ENCODE measurements at regions not wholly inside any gene's neighbourhood (a gene's known extent, or its start where the extent isn't known, plus 50 kb on each side); places are given as distances from the start of the nearest gene placed in this dataset.

DNA sequence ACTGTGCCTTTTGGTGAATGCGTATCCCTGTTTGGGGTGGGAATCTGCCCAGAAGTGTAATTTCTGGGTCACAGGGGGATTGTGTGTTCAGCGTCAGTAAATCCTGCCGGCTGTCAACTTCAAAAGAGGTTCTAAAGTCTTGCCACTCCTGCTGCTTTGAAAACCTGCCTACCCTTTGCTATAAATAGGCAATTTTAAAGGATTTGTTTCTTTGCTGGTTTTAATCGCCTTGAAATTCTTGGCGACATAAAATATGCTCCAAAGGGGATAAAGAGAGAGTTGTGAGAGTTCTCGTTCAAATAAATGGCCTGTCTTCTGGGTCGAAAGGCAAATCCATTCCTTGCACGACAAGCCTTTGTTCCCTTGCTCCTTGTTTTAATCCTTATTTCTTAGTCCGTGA, 143.4 kb downstream of the IRF8 start:
- no peak for DNase-seq

DNA sequence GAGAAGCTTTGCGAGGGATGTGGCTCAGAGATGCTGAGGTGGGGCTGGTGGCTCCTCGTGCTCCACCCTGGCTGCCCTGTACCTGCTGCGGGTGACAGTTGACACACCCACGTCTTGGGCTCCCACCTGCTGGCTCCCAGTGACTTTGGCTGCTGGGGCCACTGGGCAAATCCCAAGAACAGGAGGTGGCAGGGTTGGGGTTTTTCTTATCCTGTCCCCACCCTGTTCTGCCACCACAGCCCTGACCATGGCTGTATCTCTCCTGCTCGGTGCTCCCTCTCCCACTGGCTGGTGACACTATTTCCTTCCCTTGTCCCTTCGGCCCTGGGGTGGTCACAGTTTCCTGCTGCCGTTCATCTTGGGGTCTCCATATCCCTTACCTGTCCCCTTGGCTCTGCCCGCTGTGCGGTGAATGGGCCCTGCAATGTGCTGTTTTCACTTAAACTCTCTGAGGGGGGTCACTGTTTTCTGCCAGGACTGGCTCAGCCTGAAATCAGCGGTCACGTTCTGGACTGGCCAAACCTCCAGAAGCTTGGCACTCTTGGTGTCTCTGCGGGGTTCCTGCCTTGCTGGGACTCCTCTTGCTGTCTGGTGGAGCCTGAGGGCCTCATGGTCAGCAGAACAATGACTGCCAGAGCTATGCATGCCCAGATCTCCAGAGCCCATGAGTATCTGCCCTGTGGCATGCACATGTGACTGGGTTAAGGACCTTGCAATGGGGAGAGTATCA, 144.2 kb downstream of the IRF8 start:
- DNase-seq: no peak

DNA sequence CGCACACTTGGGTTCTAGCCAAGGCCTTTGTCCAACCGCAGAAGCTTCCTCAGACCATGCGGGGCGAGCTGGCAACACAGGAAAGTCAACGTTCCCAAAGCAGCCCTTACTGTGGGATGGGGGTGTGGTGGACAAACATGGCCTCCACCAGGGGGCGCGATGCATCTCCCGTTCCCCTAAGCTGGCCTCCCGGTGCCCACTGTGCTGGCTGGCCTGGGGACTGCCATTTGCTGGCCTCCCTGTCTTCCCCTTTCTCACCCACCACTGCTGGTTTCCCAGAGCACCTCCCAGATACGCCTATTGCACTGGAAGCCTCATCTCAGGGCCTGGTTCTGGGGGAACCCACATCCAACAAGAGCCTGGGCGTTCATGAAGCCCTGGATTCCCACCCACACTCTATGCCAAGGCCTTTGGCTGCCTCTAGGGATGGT, 145.3 kb downstream of the IRF8 start:
- DNase-seq: no peak

DNA sequence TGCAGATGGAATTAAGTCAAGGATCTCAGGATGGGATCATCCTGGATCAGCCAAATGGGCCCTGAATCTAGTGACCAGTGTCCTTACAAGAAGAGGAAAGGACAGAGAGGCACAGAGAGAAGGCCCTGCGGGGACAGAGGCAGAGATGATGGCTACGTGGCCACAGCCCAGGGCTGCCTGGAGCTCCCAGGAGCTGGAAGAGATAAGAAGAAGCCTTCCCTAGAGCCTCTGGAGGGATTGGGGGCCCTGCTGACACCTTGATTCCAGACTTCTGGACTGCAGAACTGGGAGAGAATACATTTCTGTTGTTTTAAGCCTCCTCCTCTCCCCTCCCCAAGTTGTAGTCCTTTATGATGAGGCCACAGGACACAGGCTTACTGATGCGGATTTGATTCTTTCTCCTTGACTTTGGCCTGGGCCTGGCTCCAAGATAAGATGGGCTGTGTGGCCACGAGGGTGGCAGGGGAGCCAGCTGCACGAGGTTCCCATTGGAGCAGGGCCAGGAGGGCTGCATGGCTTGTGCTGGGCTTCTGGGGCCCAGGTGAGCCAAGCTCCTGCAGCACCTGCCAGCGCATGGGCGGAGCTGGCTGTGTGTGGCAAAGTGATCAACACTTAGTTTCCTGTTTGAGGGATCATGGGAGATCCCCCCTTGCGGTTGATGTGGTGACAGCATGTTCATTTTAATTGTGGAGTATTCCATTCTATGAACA, 146.1 kb downstream of the IRF8 start:
- no peak for DNase-seq

DNA sequence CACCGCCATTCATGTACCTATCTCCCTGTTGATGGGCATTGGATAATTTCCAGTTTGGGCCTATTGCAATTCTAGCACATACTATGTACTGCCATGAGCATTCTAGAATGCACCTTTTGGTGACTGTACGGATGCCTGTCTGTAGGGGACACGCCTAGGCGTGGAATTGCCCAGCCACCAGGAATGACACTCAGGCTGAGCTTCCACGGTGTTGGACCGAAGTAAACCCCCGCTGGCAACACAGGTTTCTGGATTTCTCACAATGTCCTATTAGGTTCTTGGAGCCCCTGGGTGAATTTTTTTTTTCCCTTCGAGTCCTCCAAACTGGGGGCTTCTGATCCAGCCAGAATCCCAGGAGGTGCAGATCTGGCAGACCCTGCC, 146.6 kb downstream of the IRF8 start:
- DNase-seq: no peak

DNA sequence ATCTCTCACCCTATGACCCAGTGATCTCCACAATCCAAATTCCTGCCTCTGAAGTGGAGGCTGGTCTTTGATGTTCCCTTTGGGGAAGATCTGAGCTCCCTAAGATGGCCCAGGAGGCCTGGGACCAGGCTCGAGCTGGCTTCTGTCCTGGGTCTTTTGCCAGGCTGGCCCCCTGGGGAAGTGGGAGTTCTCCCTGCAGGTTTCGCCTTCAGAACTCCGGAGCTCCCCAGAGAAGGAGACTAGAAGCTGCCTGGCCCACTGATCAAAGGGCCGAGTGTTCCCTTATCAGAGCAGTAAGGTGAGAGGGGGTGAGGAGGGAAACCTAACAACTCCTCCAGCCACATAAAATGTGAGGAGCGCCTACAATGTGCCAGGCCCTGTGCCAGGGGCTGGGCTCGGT, 147.1 kb downstream of the IRF8 start:
- no peak for DNase-seq

DNA sequence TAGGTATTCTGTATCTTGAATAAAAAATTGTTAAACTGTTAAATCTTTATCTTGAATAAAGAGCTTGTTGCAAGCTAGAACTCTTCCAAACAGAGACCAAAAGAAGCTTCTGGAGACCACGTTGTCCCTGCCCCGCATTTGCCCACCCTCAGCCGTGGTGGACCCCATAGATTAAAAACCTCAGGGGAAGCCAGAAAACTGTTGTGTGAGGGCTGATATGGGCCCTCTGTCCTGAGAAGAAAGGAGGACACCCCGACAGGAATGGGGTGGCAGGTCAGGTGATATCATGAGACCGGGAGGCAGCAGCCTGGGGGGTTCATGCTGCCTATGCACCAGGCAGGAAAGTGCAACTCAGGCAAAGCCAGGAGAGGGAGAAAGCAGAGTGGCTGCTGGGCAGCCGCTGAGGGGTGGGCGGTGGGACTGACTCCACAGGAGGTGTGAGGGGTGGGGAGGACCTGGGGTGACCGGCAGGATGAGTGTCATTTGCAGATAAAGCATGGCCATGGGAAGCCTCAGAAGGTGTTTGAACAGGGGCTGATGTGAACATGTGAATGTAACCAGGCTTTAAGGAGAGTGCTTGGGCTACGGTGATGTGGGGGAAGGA, 147.8 kb downstream of the IRF8 start:
- no peak for DNase-seq

DNA sequence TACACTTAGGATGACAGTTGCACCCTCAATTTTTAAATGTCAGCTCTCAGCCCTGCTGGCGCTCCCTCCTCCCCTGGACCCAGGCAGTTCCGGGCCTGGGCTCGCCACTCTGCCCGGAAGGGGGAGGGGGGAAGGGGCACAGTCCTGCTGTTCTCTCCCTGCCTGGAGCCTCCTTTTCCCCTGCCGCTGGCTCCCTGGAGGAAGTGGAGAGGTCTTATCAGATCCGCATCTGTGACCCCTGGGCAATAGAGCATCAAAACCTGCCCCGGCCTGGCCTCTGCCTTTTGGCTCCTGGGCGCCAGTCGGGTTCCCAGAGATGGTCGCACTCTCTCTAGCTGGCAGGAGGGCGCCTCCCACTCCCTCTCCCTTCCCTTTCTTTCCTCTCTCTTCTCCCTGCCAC, 149.3 kb downstream of the IRF8 start:
- no peak for DNase-seq

DNA sequence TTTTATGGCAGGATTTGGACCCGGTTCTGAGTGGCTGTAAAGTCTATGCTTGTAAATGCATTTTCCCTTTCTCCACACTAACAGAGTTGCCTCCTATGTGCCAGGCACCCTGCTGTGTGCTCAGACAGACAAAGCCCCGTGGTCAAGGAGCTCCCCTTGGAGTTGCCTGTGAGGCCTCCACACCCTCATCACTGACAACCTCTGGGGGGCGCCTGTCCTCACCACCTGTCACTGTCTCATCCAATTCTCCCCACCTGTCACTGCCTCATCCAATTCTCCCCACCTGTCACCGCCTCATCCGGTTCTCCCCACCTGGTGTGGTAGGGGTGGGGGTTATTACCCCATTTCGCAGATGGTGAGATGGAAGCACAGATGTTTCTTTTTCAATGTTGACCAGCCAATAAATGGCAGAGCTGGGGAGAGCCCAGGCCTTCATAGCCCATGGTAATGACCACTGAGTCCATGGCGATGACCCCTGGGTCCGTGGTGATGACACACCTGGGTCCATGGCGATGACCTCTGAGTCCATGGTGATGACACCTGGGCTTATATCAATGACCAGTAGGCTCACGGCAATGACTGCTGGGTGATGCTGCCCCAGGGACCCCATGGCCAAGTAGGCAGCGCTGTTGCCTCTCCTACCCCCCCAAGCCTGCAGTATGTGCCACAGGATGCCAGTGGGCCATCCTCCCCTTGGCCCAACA, 150.1 kb downstream of the IRF8 start:
- no peak for DNase-seq

DNA sequence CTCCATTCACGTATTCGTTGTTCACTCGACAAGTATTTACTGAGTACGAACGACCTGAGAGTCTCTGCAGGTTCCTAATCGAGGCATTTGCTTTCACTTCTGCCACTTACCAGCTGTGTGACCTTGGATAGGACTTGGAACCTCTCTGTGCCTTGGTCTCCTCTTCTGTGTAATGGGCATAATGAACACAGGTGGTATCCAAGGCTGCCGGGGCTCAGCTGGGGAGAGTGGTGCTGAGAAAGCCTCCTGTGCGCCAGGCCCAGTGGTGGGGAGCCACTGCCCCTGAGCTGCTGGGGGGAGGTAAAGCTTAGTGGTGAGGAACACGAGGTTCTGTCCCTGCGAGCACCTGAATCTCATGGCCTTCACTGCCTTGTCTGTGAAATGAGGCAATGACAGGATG, 150.7 kb downstream of the IRF8 start:
- no peak for DNase-seq

DNA sequence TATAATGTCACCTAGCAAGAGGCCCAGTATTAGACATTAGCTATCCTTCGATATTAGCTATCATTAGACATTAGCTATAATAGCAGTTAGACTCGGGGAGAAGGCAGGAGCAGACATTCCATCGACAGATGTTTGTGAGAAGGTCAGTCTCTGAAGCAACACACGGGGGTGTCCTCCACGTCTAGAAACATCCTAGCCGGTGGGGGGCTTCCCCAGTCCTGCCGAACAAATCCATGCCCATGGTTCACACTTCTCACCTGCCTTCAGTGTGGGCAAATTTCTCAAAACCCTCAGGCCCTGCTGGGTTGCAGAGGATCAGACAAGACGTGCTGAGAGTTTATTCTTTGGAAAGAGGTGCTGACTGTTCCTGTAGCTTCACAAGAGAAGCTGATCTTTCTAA, 151.1 kb downstream of the IRF8 start:
- no peak for DNase-seq

DNA sequence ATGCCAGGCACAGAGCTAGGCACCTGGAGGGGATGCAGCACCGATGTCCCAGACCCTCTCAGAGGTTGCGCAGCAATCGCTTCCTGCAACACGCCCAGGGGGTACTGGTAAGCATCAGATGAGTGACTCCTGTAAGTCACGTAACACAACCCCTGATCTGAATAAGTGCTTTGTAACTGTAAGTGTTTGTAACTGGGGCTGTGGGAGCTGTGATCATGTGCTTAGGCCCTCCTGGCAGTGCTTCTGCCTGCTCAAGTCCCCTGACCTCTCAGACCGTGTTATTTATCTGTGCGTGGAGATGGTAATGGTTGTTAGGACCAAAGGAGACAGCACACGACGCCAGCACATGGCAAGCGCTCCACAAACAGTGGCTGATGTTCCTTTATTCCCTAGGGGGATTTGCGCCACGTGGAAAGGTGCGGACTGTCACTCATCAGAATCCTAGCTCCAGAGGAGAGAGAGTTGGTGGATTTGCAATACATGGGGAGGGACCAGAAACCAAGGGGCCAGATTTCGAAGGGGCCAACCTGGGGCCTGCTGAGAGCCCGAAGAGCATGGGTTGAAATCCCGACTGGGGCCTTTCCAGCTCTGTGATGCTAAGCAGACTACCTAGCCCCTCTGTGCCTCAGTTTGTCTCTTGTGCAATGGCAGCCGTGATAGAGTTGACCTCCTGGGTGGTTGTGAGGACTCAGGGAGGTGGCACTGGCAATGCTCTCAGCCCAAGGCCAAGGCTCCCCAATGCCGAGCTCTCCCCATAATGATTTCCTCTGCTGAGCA, 151.8 kb downstream of the IRF8 start:
- no peak for DNase-seq

DNA sequence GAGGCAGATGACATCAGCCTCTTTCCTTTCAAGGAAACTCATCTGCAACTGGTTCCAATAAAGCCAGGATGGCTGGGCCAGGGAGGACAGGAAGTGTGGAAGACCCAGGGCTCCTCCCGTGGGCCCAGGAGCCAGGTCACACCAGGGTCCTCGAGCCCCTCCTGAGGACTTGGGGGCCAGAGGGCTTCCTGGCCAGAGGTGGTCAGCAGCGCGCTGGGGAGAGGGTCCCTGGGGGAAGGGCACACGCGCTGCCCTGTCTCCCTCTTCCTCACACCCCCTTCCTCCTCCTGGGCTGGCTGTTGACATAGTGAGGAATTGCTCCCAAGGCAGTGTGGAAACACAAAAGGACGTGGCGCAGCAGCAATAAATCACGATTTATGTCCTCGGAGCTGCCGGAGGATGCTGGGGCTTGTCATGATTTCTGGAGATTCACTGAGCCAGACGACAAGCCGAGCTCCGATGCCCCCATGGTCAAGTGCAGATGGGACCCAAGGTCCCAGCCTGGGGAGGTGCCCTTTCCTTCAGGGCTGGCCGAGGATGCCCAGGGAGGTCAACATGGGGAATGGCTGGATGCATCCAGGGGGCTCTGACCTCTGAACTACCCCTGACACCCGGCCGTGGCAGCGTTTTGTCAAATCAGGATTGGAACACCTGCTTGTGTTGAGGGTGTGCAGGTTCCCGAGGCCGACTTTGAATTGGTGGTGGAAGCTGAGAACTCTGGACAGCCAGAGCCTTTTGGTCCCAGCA, 152.6 kb downstream of the IRF8 start:
- no peak for DNase-seq

DNA sequence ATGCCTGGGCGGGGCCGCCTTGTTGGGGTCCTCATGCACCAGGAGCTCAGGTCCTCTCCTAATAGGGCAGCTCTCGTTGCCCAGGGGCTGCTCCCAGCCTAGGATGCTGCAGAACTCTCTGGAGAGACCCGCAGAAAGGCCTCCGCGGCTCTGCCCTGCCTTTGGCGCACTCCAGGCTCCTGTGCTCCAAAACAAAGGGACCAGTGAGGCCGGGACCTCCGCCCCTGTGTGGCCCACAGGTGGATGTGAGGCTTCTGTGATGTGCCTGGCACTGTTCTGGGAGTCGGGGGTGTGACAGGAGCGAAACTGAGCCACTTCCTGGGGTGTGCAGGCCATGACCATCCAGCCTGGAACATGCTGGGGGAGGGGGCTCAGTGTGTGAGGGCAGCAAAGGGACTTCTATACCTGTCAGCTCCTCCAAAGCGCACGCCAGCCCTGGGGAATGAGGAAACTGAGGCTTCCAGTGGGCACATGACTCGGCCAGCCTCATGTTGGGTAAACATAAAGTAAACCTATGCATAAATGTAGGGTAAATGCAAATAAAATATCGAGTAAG, 153.2 kb downstream of the IRF8 start:
- DNase-seq: no peak

DNA sequence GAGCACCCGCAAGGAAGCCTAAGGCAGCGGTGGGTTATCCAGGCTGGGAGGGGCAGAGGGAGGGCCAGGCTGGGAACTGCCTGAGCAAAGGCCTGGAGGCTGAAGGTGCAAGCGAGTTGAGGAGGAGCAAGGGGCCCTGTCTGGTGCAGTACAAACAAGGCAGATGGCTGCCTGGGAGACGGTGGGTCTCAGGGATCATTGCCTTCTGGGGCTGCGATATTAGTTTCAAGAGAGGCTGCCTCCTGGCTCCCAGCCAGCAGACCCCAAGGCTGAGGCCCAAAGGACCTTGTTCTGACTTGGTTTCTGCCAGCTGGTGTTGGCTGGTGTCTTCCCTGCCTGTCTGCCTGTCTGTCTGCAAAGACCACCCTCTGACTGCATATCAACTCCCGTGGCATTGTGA, 154.0 kb downstream of the IRF8 start:
- DNase-seq: no peak

DNA sequence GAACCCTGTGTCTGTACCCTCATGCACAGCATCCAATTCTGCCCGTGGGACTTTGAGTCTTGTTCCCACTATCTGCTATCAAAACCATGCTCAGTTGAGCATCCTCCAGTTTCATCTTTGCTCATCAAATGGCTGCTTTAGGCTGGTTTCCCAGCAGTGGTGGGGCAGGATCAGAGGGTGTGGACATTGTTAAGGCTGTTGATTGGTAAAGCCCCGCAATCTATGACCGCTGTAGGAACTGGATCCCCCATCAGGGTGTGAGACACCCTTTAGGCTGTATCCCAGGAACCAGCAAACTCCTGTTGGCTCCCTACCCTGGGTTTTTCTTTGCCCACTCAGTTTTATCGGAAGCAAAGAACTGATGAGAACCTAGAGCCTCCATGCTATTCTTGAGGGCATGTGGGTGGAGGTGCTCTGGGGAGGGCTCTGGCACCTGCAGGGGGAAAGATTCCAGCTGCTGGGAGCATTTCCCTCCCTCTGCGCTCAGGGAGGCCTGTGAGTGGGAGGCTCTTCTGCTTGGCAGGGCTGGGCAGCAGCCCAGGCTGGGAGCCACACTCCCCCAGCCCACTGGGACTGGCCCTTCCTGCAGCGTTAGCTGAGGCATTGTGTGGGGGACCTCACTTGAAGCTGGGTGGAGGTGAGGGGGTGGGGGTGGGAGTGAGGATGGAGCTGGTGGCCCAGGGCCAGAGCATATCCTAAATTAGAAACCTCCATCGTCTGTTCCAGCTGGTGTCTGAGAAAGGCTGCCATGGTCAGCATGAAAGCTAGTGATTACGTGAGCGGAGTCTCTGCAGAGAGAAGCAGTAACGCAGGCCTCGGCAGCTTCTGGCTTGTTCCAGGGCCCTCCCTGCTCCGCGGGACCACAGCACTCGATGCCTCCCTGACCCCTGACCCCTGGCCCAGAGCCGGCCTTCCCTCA, 160.6 kb downstream of the IRF8 start:
- no peak for DNase-seq

DNA sequence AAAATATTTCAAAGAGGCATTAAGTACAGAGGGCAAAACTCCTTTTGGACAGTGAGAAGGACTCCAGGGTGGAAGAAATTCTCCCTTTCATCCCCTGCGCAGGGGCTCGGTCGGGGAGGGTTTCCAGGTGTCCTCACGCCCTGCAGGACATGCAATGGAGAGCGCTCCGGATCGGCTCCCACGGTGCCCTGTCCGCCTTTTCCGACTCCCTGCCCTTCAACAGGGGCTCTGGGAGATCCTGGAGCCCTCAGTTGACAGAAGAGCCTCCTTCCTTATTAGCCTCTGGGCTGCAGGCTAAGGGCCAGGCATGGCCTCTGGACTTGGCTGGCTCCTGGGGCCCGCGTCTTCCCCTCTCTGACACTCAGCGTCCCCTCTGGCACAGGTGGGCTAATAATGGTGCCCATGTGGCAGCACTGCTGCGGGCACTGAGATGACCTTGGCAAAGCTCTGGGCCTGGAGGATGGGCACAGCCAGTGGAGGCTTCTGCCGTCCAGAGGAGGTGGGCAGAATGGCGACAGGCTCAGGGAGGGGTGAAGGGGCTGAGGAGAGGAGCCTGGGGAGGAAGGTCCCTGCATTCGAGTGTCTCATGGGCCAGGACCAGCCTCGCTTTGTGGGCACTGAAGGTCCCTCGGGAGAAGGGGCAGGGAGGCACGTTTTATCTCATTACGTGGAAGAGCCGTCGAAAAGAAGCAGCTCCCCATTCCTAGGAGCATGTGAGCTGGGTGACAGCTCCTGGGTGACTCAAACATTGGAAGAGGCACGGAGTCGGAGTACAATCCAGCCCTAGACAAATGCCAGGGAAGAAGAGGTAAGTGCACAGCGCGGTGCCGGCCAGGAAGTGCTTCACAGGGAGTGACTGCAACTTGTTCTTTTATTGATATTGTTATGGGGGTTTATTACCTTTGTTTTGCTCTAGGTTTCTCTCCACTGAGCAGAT, 161.7 kb downstream of the IRF8 start:
- no peak for DNase-seq

DNA sequence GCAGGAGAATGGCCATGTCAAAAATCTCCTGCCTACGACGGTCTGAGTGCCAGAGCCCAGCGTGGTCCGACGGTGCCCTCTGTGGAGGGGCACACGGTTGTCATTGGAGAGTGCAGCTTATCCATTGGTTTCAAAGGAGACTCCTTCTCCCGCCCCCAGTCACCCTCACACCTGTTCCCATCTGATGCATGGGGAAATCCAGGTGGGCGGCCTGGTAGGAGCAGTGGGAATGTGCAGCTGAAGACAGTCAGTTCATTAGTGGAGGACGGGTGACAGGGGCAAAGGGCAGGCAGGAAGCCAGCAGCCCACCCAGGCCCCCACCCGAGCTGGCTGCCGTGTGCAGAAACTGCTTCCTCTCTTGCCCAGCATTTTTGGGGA, 162.3 kb downstream of the IRF8 start:
- DNase-seq: no peak

DNA sequence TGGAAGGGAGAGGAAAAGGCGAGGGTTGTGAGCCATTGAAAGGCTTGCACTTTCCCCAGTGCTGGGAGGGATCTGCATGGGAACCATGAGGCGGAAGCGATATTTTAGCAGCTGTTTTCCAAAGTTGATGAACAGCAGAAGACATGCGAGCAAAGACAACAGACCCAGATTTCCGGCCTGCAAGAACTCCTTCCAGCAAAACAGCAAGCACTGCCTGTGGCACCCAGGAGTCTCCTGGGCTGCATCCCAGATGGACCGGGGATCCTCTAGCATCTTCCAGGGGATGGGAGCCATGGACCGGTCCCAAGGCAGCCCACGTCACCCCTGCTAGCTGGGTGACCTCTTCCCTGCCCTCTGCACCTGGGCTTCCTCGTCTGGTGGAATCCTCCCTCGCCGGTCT, 162.8 kb downstream of the IRF8 start:
- no peak for DNase-seq

All from amniotic stem cell (primary cell).